OCI-LY7 (cell line): ENCODE measurements at regions not wholly inside any gene's neighbourhood (a gene's known extent, or its start where the extent isn't known, plus 50 kb on each side); places are given as distances from the start of the nearest gene placed in this dataset.

Source experiments
- CTCF ChIP-seq: fragments of 200-600 bp; sonication (generic); conservative IDR thresholded peaks from 2 replicates; pipeline ENCODE4 v1.5.1; 2014; ENCODE audit warnings: mild to moderate bottlenecking, antibody characterized with exemption, low read length, moderate library complexity, mixed read lengths
- EZH2phosphoT487 ChIP-seq: fragments of 200-600 bp; sonication (generic); IDR thresholded peaks from 2 replicates; pipeline ENCODE4 v1.6.1; 2018; ENCODE audit warnings: low read depth, borderline replicate concordance, mild to moderate bottlenecking, mixed run types, antibody characterized with exemption, low read length, moderate library complexity, mixed read lengths

- TF ChIP-seq CTCF (no peak), EZH2phosphoT487 (no peak)
Measured at GRCh38 chr4:59615316-59615715, 1584.8 kb upstream of the ADGRL3 start.
